GM21515 (cell line): ENCODE measurements at regions not wholly inside any gene's neighbourhood (a gene's known extent, or its start where the extent isn't known, plus 50 kb on each side); places are given as distances from the start of the nearest gene placed in this dataset.

Experiments
- ATAC-seq: cut with Tn5 transposase; IDR thresholded peaks from one replicate; pipeline ENCODE4 v1.9.1; 2021; ENCODE audit not compliant: unreplicated experiment

GRCh38 chr9:129403779-129404620 lies 216.9 kb downstream of the C9orf50 start:
- no peak for ATAC-seq

- ATAC-seq = no peak
Observed at GRCh38 chr9:129402931-129403778, 217.7 kb downstream of the C9orf50 start.

- no peak for ATAC-seq
Observed at GRCh38 chr9:129402371-129402739, 218.5 kb downstream of the C9orf50 start.

- ATAC-seq = no peak
Observed at GRCh38 chr9:129401623-129402370, 219.1 kb downstream of the C9orf50 start.

GRCh38 chr9:129400971-129401622 lies 219.8 kb downstream of the C9orf50 start:
- ATAC-seq = no peak

- no peak for ATAC-seq
Observed at GRCh38 chr9:129400001-129400970, 220.6 kb downstream of the C9orf50 start.

GRCh38 chr9:129399634-129399990 lies 221.3 kb downstream of the C9orf50 start:
- ATAC-seq = no peak

- ATAC-seq = no peak
Observed at GRCh38 chr9:129398961-129399633, 221.0 kb upstream of the IER5L start.

GRCh38 chr9:129398101-129398960 lies 220.3 kb upstream of the IER5L start:
- no peak for ATAC-seq

GRCh38 chr9:129397335-129397734 lies 219.3 kb upstream of the IER5L start:
- ATAC-seq = no peak

- no peak for ATAC-seq
Observed at GRCh38 chr9:129396365-129396708, 218.3 kb upstream of the IER5L start.

- ATAC-seq = no peak
Observed at GRCh38 chr9:129395633-129396364, 217.7 kb upstream of the IER5L start.

- no peak for ATAC-seq
Observed at GRCh38 chr9:129394886-129395279, 216.8 kb upstream of the IER5L start.

- ATAC-seq = no peak
Observed at GRCh38 chr9:129394061-129394885, 216.2 kb upstream of the IER5L start.

GRCh38 chr9:129393064-129393463 lies 215.0 kb upstream of the IER5L start:
- no peak for ATAC-seq

GRCh38 chr9:129392093-129392541 lies 214.1 kb upstream of the IER5L start:
- ATAC-seq = no peak

GRCh38 chr9:129391221-129391661 lies 213.2 kb upstream of the IER5L start:
- no peak for ATAC-seq
